LNCaP clone FGC (cell line): ENCODE measurements at regions not wholly inside any gene's neighbourhood (a gene's known extent, or its start where the extent isn't known, plus 50 kb on each side); places are given as distances from the start of the nearest gene placed in this dataset.

Source experiments
- DNase-seq: peaks from one replicate; pipeline ENCODE4 v3.0.0-alpha.2; 2011; ENCODE audit warnings: low read depth
- H3K4me3 ChIP-seq: 2 replicates; pipeline ENCODE4 v1.5.1; 2011; ENCODE audit warnings: mild to moderate bottlenecking, low read depth, low read length, control low read depth
- TF ChIP-seq, protein P1 (sequence below): IDR thresholded peaks from 2 replicates; pipeline ENCODE4 v1.5.1; 2012; ENCODE audit warnings: mild to moderate bottlenecking; ENCODE audit not compliant: control insufficient read depth, insufficient read depth; ENCODE audit errors: extremely low read depth

DNA sequence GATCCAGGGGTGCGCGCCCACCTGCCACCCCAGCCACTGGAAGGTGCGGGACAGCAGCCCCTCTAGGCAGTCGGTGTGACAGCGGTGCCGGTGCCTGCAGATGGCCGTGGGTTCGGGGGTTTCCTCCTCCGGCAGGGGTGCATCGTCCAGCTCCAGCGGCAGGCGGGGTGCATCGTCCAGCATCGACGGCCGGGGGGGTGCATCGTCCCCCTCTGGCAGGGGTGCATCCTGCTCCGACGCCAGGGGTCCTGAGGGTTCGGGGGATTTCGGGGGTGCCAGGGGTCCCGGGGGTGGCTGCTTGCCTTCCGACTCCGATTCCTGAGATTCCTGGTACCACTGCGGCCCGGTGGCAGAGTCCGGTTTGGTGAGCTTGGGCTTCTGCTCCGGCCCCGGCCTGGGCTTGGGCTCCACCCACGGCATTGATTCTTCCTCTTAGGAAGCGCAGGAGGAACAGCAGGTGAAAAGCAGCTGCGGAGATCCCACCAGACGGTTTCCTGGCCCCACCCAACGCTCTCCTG is 90.2 kb upstream of the RAB18 start:
- H3K4me3 ChIP-seq, result no peak overlapping the region
- no peak for DNase-seq
- TF ChIP-seq, protein P1, sequence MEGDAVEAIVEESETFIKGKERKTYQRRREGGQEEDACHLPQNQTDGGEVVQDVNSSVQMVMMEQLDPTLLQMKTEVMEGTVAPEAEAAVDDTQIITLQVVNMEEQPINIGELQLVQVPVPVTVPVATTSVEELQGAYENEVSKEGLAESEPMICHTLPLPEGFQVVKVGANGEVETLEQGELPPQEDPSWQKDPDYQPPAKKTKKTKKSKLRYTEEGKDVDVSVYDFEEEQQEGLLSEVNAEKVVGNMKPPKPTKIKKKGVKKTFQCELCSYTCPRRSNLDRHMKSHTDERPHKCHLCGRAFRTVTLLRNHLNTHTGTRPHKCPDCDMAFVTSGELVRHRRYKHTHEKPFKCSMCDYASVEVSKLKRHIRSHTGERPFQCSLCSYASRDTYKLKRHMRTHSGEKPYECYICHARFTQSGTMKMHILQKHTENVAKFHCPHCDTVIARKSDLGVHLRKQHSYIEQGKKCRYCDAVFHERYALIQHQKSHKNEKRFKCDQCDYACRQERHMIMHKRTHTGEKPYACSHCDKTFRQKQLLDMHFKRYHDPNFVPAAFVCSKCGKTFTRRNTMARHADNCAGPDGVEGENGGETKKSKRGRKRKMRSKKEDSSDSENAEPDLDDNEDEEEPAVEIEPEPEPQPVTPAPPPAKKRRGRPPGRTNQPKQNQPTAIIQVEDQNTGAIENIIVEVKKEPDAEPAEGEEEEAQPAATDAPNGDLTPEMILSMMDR, result no peak

- no peak for DNase-seq
- TF ChIP-seq, protein P1, result no peak
- H3K4me3 ChIP-seq, result no peak overlapping the region
Observed at GRCh38 chr10:27413387-27413786, 90.7 kb upstream of the RAB18 start.

DNA sequence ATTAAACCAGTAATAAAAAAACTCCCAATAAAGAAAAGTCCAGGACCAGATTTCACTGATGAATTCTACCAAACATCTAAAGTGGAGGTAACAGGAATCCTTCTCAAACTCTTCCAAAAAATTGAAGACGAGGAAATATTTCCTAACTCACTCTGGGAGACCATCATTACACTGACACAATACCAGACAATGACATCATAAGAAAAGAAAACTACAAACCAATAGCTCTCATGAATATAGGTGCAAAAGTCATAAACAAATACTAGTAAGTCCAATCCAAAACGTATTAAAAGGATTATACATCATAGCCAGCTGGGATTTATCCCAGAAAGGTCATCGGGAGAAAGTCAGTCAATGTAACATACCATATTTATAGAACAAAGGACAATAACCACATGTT is 94.0 kb upstream of the RAB18 start:
- H3K4me3 ChIP-seq, result no peak overlapping the region
- TF ChIP-seq, protein P1, result no peak

DNA sequence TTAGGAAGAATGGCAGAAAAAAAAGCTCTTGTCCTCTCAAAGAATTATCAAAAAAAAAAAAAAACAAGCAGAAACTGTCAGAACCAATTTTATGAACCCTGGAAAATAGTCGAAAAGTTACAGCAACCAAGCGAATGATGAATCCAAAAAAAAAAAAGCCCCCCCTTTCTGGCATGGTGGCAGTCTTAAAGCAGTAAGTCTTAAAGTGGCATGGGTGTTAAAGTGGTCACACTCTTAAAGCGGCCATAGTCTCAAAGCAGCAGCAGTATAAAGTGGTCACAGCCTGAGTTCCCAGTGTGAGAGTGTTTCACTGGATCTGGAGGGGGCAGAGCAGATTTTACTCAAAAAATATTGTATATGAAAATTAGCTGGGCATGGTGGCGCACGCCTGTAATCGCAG is 96.8 kb upstream of the RAB18 start:
- H3K4me3 ChIP-seq, result no peak overlapping the region
- DNase-seq, result no peak
- TF ChIP-seq, protein P1, result no peak

More for the DNA sequence above, 94.0 kb upstream of the RAB18 start:
- DNase-seq, result no peak

DNA sequence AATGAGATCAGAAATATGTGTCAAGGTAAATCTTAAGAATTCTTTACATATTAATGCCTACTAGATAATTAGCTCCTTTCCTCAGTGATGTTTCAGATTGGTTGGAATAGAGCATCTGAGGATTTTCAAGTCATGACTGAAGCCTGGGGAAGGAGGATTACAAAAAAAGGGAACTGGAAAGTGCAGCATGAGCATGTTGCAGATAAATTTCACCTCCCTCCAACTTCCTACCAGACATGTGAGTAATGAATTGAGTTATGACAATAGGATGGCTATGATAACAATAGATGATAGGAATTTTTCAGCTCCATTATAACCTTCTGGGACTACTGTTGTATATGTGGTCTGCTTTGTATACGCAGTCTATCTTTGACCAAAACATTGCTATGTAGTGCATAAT is 104.2 kb upstream of the RAB18 start:
- TF ChIP-seq, protein P1, result no peak

DNA sequence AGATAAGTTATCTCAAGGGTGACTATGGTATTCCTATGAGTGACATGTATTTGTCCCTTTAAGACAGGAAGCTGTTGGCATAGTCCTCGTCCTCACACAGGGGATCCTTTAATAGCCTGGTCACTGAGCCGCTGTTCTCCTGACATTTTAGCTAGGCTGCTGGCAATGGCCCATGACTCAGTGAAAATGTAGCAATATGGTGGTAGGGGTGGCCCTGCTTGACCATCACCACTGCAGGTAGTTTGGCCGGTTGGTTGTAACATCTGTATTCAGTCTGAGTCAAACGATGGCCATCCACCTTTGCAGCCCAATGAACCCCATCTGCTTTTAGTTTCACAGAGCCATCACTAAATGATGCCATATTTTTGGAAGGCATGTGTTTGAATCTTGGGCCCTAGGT is 110.1 kb upstream of the RAB18 start:
- DNase-seq, result no peak
- H3K4me3 ChIP-seq, result no peak overlapping the region
- TF ChIP-seq, protein P1, result no peak

More for the DNA sequence above, 104.2 kb upstream of the RAB18 start:
- no peak for DNase-seq
- H3K4me3 ChIP-seq, result no peak overlapping the region

- DNase-seq, result no peak
- H3K4me3 ChIP-seq, result no peak overlapping the region
- TF ChIP-seq, protein P1, result no peak
Observed at GRCh38 chr10:27392606-27393005, 111.5 kb upstream of the RAB18 start.
